Ovary (tissue), 7 donors: ENCODE measurements at regions not wholly inside any gene's neighbourhood (a gene's known extent, or its start where the extent isn't known, plus 50 kb on each side); places are given as distances from the start of the nearest gene placed in this dataset.
"Not testable (repeated sequence)": the region's sequence is repeated elsewhere in the genome, so short reads cannot be mapped to it uniquely, and the experiment has no call there.

Experiments used
- DNase-seq, 5 donors: peaks; one replicate each; pipeline ENCODE4 v3.0.0-alpha.2; 2019 to 2020
- H3K27ac ChIP-seq, 2 donors: fragments of 200-600 bp; one replicate each; pipeline versions ENCODE4 v1.5.1 to v1.8.0; 2019 to 2022
- H3K27me3 ChIP-seq: fragments of 200-600 bp; one replicate; pipeline ENCODE4 v1.8.0; 2022
- H3K36me3 ChIP-seq: fragments of 200-600 bp; sonication (generic); one replicate; pipeline ENCODE4 v1.5.1; 2019
- H3K4me1 ChIP-seq: one replicate; pipeline ENCODE4 v1.8.1; 2013; ENCODE audit warnings: mild to moderate bottlenecking, moderate library complexity; ENCODE audit not compliant: insufficient read depth
- H3K4me3 ChIP-seq: fragments of 200-600 bp; sonication (generic); one replicate; pipeline ENCODE4 v1.5.1; 2017
- H3K9me3 ChIP-seq, 2 donors: fragments of 200-600 bp in 1 of 2; sonication (generic) in 1 of 2; one replicate each; pipeline versions ENCODE4 v1.5.1 to v1.8.1; 2013 to 2019; ENCODE audit warnings: mild to moderate bottlenecking in 1 of 2, moderate library complexity in 1 of 2
- CTCF ChIP-seq, 3 donors: fragments of 450-650 bp in 2 of 3; fragments of 200-600 bp in 1 of 3; IDR thresholded peaks; one replicate each; pipeline versions ENCODE4 v1.5.1 to v1.8.0; 2016 to 2022; ENCODE audit warnings: antibody characterized with exemption in 3 of 3, mild to moderate bottlenecking in 1 of 3
- EP300 ChIP-seq: sonication (generic); formaldehyde crosslinking; IDR thresholded peaks from one replicate; pipeline ENCODE4 v1.6.1; 2017; ENCODE audit warnings: antibody characterized with exemption
- POLR2A ChIP-seq: fragments of 450-650 bp; IDR thresholded peaks from one replicate; pipeline ENCODE4 v1.6.1; 2017; ENCODE audit warnings: antibody characterized with exemption, mild to moderate bottlenecking, moderate library complexity
- WGBS, 3 donors: extraction: QIAGEN DNeasy Blood & Tissue Kit in 1 of 3; methylation state at CpG; one replicate each; pipeline versions ENCODE4 v1.1.5 to v1.1.7; 2013 to 2017; 5-methylcytosine and 5-hydroxymethylcytosine counted together
- intact Hi-C, 4 donors: fragments of 100-400 bp; cut with DNase I; formaldehyde crosslinking; loops; one replicate each; pipeline versions ENCODE4 v1.11.0 to v1.15.1; 2022 to 2023
- donor health status: DM: no; HTN: no; CAD: no; lungs with moderate emphysema.
- donor health status: DM: no; HTN: no; CAD: no.
- donor health status: Bipolar disorder and iron deficiency.
- donor health status: DM: no; HTN: no; CAD: no.
- donor health status: DM: yes; HTN: yes; CAD: no.

- DNase-seq, H3K4me3 ChIP-seq, intact Hi-C loops, H3K9me3 ChIP-seq, H3K27me3 ChIP-seq, H3K27ac ChIP-seq, H3K4me1 ChIP-seq, H3K36me3 ChIP-seq: not testable (repeated sequence)
- WGBS, 3 donors = no CpG with 5 or more reads among the region's 1 CpG
Measured at GRCh38 chr17:45554479-45554878, 64.0 kb upstream of the PLEKHM1 start.

- H3K4me1 ChIP-seq, H3K4me3 ChIP-seq, H3K27me3 ChIP-seq, DNase-seq, H3K9me3 ChIP-seq, H3K27ac ChIP-seq, H3K36me3 ChIP-seq, intact Hi-C loops: not testable (repeated sequence)
- WGBS, 3 donors = no CpG with 5 or more reads among the region's 1 CpG
Measured at GRCh38 chr17:45558821-45559220, 68.3 kb upstream of the PLEKHM1 start.

GRCh38 chr17:45562868-45563267, 72.3 kb upstream of the PLEKHM1 start:
- 90 to 93% (median 91%) methylated on average over 4 of the region's 4 CpGs for WGBS, 3 donors
- H3K27ac ChIP-seq, intact Hi-C loops, H3K36me3 ChIP-seq, H3K4me3 ChIP-seq, DNase-seq, H3K9me3 ChIP-seq, H3K4me1 ChIP-seq, H3K27me3 ChIP-seq: not testable (repeated sequence)

- H3K27ac ChIP-seq, H3K27me3 ChIP-seq, H3K36me3 ChIP-seq, H3K4me1 ChIP-seq, DNase-seq, H3K4me3 ChIP-seq, H3K9me3 ChIP-seq, intact Hi-C loops: not testable (repeated sequence)
- 89 to 93% (median 93%) methylated on average over 3 of the region's 3 CpGs for WGBS, 3 donors
Measured at GRCh38 chr17:45563283-45563682, 72.8 kb upstream of the PLEKHM1 start.

GRCh38 chr17:45568275-45568674, 77.8 kb upstream of the PLEKHM1 start:
- 82 to 89% (median 83%) methylated on average over 1 of the region's 1 CpG for WGBS, 3 donors
- DNase-seq, intact Hi-C loops, H3K27me3 ChIP-seq, H3K36me3 ChIP-seq, H3K27ac ChIP-seq, H3K9me3 ChIP-seq, H3K4me3 ChIP-seq, H3K4me1 ChIP-seq: not testable (repeated sequence)

- H3K36me3 ChIP-seq, H3K9me3 ChIP-seq, H3K4me1 ChIP-seq, intact Hi-C loops, H3K4me3 ChIP-seq, H3K27me3 ChIP-seq, DNase-seq, H3K27ac ChIP-seq: not testable (repeated sequence)
- WGBS, 3 donors = 99 to 100% (median 100%) methylated on average over 2 of the region's 2 CpGs
Measured at GRCh38 chr17:45573326-45573725, 82.8 kb upstream of the PLEKHM1 start.

GRCh38 chr17:45573924-45574770, 83.6 kb upstream of the PLEKHM1 start:
- Histone ChIP-seq H3K9me3 (no peaks in the 10 kb centered on the region), H3K4me1 (peaks cover 3% of the 10 kb centered on the region), H3K4me3 (no peak overlapping the region), H3K27me3 (no peaks in the 10 kb centered on the region), H3K36me3 (no peaks in the 10 kb centered on the region), H3K27ac (no peak overlapping the region)
- DNase-seq = no peak
- intact Hi-C loops = no loop called here
- WGBS, 3 donors = 56% methylated on average over 5 of the region's 5 CpGs
- TF ChIP-seq POLR2A (no peak), CTCF (IDR thresholded peaks at IDR 0.05) (no peak), EP300 (no peak)
